WTC11 (cell line): ENCODE measurements at regions not wholly inside any gene's neighbourhood (a gene's known extent, or its start where the extent isn't known, plus 50 kb on each side); places are given as distances from the start of the nearest gene placed in this dataset.

Experiments
- ATAC-seq: fragments of 200-7000 bp; cut with Tn5 transposase; 2 replicates; pipeline ENCODE4 v1.10.0; 2021; ENCODE audit warnings: mild to moderate bottlenecking, moderate library complexity
- CTCF ChIA-PET: fragments of 300-600 bp; sonication (Branson Sonifier 250); formaldehyde crosslinking; loops from one replicate; lab custom pipeline; 2021; ENCODE audit warnings: antibody characterized with exemption; lab: Charles Lee
- POLR2A ChIA-PET: fragments of 350-600 bp; sonication (Branson Sonifier 250); formaldehyde crosslinking; loops from one replicate; lab custom pipeline; 2021; ENCODE audit warnings: antibody characterized with exemption; lab: Charles Lee
- DNase-seq: peaks from one replicate; pipeline ENCODE4 v3.0.0; 2021; ENCODE audit warnings: low spot score
- H3K27ac Mint-ChIP-seq: 2 replicates; pipeline ENCODE4 v1.8.0; 2021; ENCODE audit warnings: mixed read lengths
- H3K27me3 Mint-ChIP-seq: 2 replicates; pipeline ENCODE4 v1.8.0; 2021; ENCODE audit warnings: low read depth, mild to moderate bottlenecking, moderate library complexity, mixed read lengths
- H3K36me3 Mint-ChIP-seq: 2 replicates; pipeline ENCODE4 v1.8.0; 2021; ENCODE audit warnings: mixed read lengths
- H3K4me1 Mint-ChIP-seq: 2 replicates; pipeline ENCODE4 v1.8.0; 2022; ENCODE audit warnings: mixed read lengths
- H3K4me3 Mint-ChIP-seq: 2 replicates; pipeline ENCODE4 v1.8.0; 2021; ENCODE audit warnings: mild to moderate bottlenecking, moderate library complexity, mixed read lengths
- H3K9me3 Mint-ChIP-seq: 2 replicates; pipeline ENCODE4 v1.8.0; 2021; ENCODE audit warnings: mixed read lengths
- CREM ChIP-seq: sonication (generic); formaldehyde crosslinking; IDR thresholded peaks from 2 replicates; pipeline ENCODE4 v1.8.1; 2022; ENCODE audit warnings: mild to moderate bottlenecking, missing genetic modification reagents, moderate library complexity
- FOXK1 ChIP-seq: sonication (generic); formaldehyde crosslinking; IDR thresholded peaks from 2 replicates; pipeline ENCODE4 v1.8.0; 2022; ENCODE audit warnings: mild to moderate bottlenecking, moderate library complexity, missing genetic modification reagents
- FOXP1 ChIP-seq: sonication (generic); formaldehyde crosslinking; IDR thresholded peaks from 2 replicates; pipeline ENCODE4 v1.8.0; 2022; ENCODE audit warnings: missing genetic modification reagents, mild to moderate bottlenecking, moderate library complexity, borderline replicate concordance
- GRHL2 ChIP-seq: fragments of 250-450 bp; sonication (Bioruptor Pico); IDR thresholded peaks from 2 replicates; pipeline ENCODE4 v1.8.0; 2022; ENCODE audit warnings: mild to moderate bottlenecking, moderate library complexity; ENCODE audit not compliant: insufficient replicate concordance, severe bottlenecking
- KAT7 ChIP-seq: sonication (generic); formaldehyde crosslinking; IDR thresholded peaks from 2 replicates; pipeline ENCODE4 v1.8.1; 2023; ENCODE audit warnings: missing genetic modification reagents, mild to moderate bottlenecking, borderline replicate concordance
- NR1H2 ChIP-seq: sonication (generic); formaldehyde crosslinking; IDR thresholded peaks from 2 replicates; pipeline ENCODE4 v1.9.0; 2021; ENCODE audit warnings: mild to moderate bottlenecking, moderate library complexity, missing genetic modification reagents
- NR3C1 ChIP-seq: sonication (generic); formaldehyde crosslinking; conservative IDR thresholded peaks from 2 replicates; pipeline ENCODE4 v1.8.1; 2023; ENCODE audit warnings: low read depth, mild to moderate bottlenecking, missing genetic modification reagents
- RELA ChIP-seq: sonication (generic); formaldehyde crosslinking; IDR thresholded peaks from 2 replicates; pipeline ENCODE4 v1.8.1; 2022; ENCODE audit warnings: missing genetic modification reagents, mild to moderate bottlenecking, borderline replicate concordance
- SOX15 ChIP-seq: fragments of 250-450 bp; sonication (Bioruptor Pico); IDR thresholded peaks from 2 replicates; pipeline ENCODE4 v1.9.0; 2021; ENCODE audit warnings: mild to moderate bottlenecking
- SP1 ChIP-seq: sonication (generic); formaldehyde crosslinking; conservative IDR thresholded peaks from 2 replicates; pipeline ENCODE4 v1.8.1; 2022; ENCODE audit warnings: missing genetic modification reagents
- TCF7 ChIP-seq: sonication (generic); formaldehyde crosslinking; IDR thresholded peaks from 2 replicates; pipeline ENCODE4 v1.8.0; 2022; ENCODE audit warnings: mild to moderate bottlenecking, low read depth, missing genetic modification reagents, moderate library complexity
- ZNF121 ChIP-seq: sonication (generic); formaldehyde crosslinking; IDR thresholded peaks from 2 replicates; pipeline ENCODE4 v1.8.0; 2023; ENCODE audit warnings: missing genetic modification reagents
- ZNF138 ChIP-seq: sonication (generic); formaldehyde crosslinking; conservative IDR thresholded peaks from 2 replicates; pipeline ENCODE4 v1.8.1; 2022; ENCODE audit warnings: mild to moderate bottlenecking, moderate library complexity, missing genetic modification reagents
- ZNF232 ChIP-seq: sonication (generic); formaldehyde crosslinking; IDR thresholded peaks from 2 replicates; pipeline ENCODE4 v1.8.0; 2022; ENCODE audit warnings: mild to moderate bottlenecking, missing genetic modification reagents
- TF ChIP-seq, protein P1 (sequence below): sonication (generic); formaldehyde crosslinking; IDR thresholded peaks from 2 replicates; pipeline ENCODE4 v1.8.1; 2023; ENCODE audit warnings: mild to moderate bottlenecking, missing genetic modification reagents, moderate library complexity
- TF ChIP-seq, protein P2 (sequence below): sonication (generic); formaldehyde crosslinking; IDR thresholded peaks from 2 replicates; pipeline ENCODE4 v1.8.1; 2023; ENCODE audit warnings: mild to moderate bottlenecking, missing genetic modification reagents
- TF ChIP-seq, protein P3 (sequence below): fragments of 250-450 bp; sonication (Bioruptor Pico); conservative IDR thresholded peaks from 2 replicates; pipeline ENCODE4 v1.9.0; 2021; ENCODE audit warnings: mild to moderate bottlenecking
- TF ChIP-seq, protein P4 (sequence below): sonication (generic); formaldehyde crosslinking; IDR thresholded peaks from 2 replicates; pipeline ENCODE4 v1.8.1; 2023; ENCODE audit warnings: mild to moderate bottlenecking, missing genetic modification reagents, moderate library complexity
- TF ChIP-seq, protein P5 (sequence below): sonication (generic); formaldehyde crosslinking; conservative IDR thresholded peaks from 2 replicates; pipeline ENCODE4 v1.8.1; 2023; ENCODE audit warnings: mild to moderate bottlenecking, low read depth, missing genetic modification reagents, moderate library complexity

DNA sequence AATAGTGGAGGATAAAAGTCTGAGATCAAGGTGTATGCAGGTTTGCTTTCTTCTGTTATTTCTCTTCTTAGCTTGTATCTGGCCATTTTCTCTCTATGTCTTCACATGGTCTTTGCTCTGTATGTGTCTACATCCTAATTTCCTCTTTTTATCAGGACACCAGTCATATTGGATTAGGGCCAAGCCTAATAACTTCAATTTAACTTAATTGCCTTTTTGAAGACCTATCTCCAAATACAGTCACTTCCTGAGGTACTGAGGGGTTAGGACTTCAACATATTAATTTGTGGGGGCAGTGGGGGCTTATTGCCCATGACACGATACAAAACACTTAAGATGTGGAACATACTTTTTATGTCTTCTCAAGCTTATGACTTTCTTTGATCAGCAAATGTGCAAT, 632.9 kb upstream of the CELF4 start:
- POLR2A ChIA-PET = no interaction called here
- no peak for TF ChIP-seq TCF7 (CRISPR knock-in tag)
- Mint-ChIP-seq H3K36me3 (no peaks in the 10 kb centered on the region), H3K27ac (no peak overlapping the region), H3K4me3 (no peak overlapping the region), H3K27me3 (no peaks in the 10 kb centered on the region), H3K4me1 (peaks cover 37% of the 10 kb centered on the region), H3K9me3 (no peaks in the 10 kb centered on the region)
- ATAC-seq (no peak), DNase-seq (no peak)
- CTCF ChIA-PET = no interaction called here

DNA sequence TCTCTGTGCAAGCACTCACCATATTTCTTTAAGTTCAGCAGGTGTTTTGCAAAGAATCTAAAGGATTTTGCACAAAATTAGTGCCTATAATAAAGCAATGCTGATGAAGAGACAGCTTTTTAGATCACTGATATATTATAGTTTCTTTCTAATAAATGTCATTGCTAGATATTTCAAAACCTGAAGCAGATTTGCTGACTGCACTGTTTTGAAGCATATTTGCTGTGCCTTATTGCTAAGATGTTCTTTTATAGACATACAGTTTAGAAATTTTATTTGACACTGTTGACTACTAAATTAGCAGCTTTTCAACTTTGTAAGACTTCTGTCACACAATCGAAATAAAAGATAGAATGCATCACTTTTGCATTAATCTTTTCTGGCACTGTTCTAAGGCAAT, 620.9 kb upstream of the CELF4 start:
- DNase-seq (no peak), ATAC-seq (no peak)
- peaks cover 9% of the 10 kb centered on the region; the same call in 1 of the 2 replicates for H3K36me3 Mint-ChIP-seq
- no peaks in the 10 kb centered on the region; the same call in 1 of the 2 replicates for H3K27me3 Mint-ChIP-seq
- no peaks in the 10 kb centered on the region for H3K4me1 Mint-ChIP-seq
- POLR2A ChIA-PET = no interaction called here
- CTCF ChIA-PET = no interaction called here
- no peak overlapping the region for H3K27ac Mint-ChIP-seq
- H3K9me3 Mint-ChIP-seq = peaks cover 22% of the 10 kb centered on the region
- TF ChIP-seq ZNF138 (CRISPR knock-in tag) = no peak
- TF ChIP-seq ZNF121 (CRISPR knock-in tag) = no peak
- TF ChIP-seq NR1H2 (CRISPR knock-in tag) = no peak
- TF ChIP-seq, protein P1, sequence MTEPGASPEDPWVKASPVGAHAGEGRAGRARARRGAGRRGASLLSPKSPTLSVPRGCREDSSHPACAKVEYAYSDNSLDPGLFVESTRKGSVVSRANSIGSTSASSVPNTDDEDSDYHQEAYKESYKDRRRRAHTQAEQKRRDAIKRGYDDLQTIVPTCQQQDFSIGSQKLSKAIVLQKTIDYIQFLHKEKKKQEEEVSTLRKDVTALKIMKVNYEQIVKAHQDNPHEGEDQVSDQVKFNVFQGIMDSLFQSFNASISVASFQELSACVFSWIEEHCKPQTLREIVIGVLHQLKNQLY (CRISPR knock-in tag) = no peak
- TF ChIP-seq ZNF232 (CRISPR knock-in tag) = no peak
- TF ChIP-seq FOXP1 (CRISPR knock-in tag) = no peak
- TF ChIP-seq, protein P2, sequence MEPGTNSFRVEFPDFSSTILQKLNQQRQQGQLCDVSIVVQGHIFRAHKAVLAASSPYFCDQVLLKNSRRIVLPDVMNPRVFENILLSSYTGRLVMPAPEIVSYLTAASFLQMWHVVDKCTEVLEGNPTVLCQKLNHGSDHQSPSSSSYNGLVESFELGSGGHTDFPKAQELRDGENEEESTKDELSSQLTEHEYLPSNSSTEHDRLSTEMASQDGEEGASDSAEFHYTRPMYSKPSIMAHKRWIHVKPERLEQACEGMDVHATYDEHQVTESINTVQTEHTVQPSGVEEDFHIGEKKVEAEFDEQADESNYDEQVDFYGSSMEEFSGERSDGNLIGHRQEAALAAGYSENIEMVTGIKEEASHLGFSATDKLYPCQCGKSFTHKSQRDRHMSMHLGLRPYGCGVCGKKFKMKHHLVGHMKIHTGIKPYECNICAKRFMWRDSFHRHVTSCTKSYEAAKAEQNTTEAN (CRISPR knock-in tag) = no peak
- TF ChIP-seq CREM (CRISPR knock-in tag) = no peak
- TF ChIP-seq SOX15 = no peak
- TF ChIP-seq, protein P3, sequence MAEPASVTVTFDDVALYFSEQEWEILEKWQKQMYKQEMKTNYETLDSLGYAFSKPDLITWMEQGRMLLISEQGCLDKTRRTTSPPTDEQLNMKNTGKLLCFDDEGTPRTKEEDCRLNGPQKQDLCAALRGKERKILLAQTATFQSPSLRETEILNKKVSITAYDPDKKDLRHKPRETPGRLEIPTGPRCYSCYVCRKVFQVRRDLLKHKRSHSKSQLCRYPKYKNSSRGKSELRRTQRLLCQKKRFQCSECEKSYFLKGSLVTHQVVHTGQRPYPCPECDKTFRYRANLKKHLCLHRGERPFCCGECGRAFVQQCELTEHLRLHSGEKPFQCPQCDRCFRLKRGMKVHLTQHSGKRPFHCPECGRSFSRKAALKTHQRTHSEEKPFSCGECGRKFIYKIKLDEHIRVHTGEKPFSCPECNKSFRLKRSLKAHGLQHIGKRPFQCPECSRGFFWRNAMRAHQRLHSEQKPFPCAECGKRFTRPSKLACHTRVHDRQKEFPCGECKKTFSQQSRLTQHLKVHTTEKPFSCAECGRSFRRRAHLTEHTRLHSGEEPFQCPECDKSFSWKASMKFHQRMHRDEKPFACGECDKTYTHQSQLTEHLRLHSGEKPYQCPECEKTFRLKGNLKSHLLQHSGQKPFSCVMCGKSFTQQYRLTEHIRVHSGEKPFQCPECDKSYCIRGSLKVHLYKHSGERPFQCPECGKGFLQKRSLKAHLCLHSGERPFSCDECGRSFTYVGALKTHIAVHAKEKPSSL (CRISPR knock-in tag) = no peak
- TF ChIP-seq FOXK1 = no peak
- no peak for TF ChIP-seq GRHL2
- TF ChIP-seq, protein P4, sequence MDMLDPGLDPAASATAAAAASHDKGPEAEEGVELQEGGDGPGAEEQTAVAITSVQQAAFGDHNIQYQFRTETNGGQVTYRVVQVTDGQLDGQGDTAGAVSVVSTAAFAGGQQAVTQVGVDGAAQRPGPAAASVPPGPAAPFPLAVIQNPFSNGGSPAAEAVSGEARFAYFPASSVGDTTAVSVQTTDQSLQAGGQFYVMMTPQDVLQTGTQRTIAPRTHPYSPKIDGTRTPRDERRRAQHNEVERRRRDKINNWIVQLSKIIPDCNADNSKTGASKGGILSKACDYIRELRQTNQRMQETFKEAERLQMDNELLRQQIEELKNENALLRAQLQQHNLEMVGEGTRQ (CRISPR knock-in tag) = no peak
- TF ChIP-seq, all 79 proteins: peak for 0
- no peak overlapping the region for H3K4me3 Mint-ChIP-seq

DNA sequence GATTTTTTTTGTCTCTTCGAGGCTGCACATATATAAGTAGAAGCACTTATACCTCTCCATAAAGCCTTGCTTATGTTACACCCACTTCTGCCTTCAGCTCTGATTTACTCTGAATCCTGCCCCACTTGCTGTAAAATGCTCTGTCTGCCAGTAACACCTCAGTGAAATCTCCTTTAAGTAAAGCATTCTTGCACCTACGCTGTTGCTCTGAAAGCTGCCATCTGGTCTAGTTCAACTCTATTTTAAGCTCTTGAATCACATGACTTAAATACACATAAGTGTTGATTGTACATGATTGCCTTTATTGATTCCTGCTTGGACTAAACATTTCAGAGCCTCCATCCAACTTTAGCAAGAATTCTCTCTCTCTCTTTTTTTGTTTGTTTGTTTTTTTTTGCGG, 609.0 kb upstream of the CELF4 start:
- no peaks in the 10 kb centered on the region for H3K36me3 Mint-ChIP-seq
- ATAC-seq (no peak), DNase-seq (no peak)
- ChIA-PET POLR2A (no interaction called here), CTCF (no interaction called here)
- H3K27ac Mint-ChIP-seq = no peak overlapping the region
- peaks cover 14% of the 10 kb centered on the region for H3K4me1 Mint-ChIP-seq
- no peak overlapping the region for H3K4me3 Mint-ChIP-seq
- TF ChIP-seq, protein P5, sequence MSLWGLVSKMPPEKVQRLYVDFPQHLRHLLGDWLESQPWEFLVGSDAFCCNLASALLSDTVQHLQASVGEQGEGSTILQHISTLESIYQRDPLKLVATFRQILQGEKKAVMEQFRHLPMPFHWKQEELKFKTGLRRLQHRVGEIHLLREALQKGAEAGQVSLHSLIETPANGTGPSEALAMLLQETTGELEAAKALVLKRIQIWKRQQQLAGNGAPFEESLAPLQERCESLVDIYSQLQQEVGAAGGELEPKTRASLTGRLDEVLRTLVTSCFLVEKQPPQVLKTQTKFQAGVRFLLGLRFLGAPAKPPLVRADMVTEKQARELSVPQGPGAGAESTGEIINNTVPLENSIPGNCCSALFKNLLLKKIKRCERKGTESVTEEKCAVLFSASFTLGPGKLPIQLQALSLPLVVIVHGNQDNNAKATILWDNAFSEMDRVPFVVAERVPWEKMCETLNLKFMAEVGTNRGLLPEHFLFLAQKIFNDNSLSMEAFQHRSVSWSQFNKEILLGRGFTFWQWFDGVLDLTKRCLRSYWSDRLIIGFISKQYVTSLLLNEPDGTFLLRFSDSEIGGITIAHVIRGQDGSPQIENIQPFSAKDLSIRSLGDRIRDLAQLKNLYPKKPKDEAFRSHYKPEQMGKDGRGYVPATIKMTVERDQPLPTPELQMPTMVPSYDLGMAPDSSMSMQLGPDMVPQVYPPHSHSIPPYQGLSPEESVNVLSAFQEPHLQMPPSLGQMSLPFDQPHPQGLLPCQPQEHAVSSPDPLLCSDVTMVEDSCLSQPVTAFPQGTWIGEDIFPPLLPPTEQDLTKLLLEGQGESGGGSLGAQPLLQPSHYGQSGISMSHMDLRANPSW = no peak
- TF ChIP-seq KAT7 (CRISPR knock-in tag) (no peak), SP1 (CRISPR knock-in tag) (no peak), RELA (no peak), TCF7 (CRISPR knock-in tag) (no peak), NR3C1 (no peak)
- H3K27me3 Mint-ChIP-seq = no peaks in the 10 kb centered on the region; the same call in 1 of the 2 replicates
- H3K9me3 Mint-ChIP-seq = no peaks in the 10 kb centered on the region
